ENCODE measurements at regions not wholly inside any gene's neighbourhood (a gene's known extent, or its start where the extent isn't known, plus 50 kb on each side); places are given as distances from the start of the nearest gene placed in this dataset.

DNA sequence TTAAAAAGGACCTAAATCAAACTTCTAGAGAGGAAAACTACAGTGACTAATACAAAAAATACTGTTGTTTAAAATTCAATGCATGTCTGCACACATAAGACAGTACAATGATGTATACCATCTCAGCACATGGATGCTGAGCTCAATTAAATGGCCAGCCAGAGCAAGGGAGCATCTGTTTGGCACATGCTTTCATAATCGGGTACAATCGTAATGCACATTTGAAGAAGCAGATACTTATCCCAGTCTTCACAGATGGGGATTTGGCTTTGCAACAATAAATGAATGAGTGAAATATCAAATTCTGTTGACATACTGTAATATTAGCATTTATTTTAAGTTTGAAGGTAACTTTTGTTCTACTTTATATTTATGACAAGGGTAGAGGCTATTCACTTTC is 187.8 kb downstream of the CRPPA start:
- Histone ChIP-seq H3K9me3 (ENCODE audit: control insufficient read depth, insufficient read depth, low read length) (peaks cover 5% of the 10 kb centered on the region), H3K27ac (ENCODE audit: insufficient read depth, low read length) (no peak overlapping the region), H2BK15ac (ENCODE audit: low read depth, low read length) (no peak overlapping the region), H3K4ac (ENCODE audit: low read depth, low read length) (no peak overlapping the region), H3K27me3 (ENCODE audit: control insufficient read depth, insufficient read depth, low read length) (no peaks in the 10 kb centered on the region), H2AK9ac (replicated peaks; ENCODE audit: low read depth, low read length, poor library complexity) (no peak overlapping the region), H4K91ac (ENCODE audit: insufficient read depth, low read depth, low read length) (no peak overlapping the region), H3K4me1 (ENCODE audit: control insufficient read depth, insufficient read depth, low read length) (no peaks in the 10 kb centered on the region), H3K14ac (replicated peaks; ENCODE audit: low read depth, low read length) (no peak overlapping the region), H2BK5ac (ENCODE audit: low read depth, low read length, poor library complexity, severe bottlenecking) (no peak overlapping the region), H3K4me3 (ENCODE audit: insufficient read depth, low read depth, low read length) (no peak overlapping the region), H3K23ac (ENCODE audit: low read depth, low read length) (no peak overlapping the region), H3K56ac (ENCODE audit: extremely low read depth, insufficient read depth, low read length) (no peak overlapping the region), H4K5ac (ENCODE audit: low read depth, low read length) (no peak overlapping the region), H3K18ac (ENCODE audit: low read depth, low read length) (no peak overlapping the region), H2AK5ac (ENCODE audit: low read depth, low read length) (no peak overlapping the region), H3K79me1 (ENCODE audit: low read depth in 1 of 2, low read length in 2 of 2) (no peaks in the 10 kb centered on the region), H2BK120ac (ENCODE audit: low read depth, low read length) (no peak overlapping the region), H3K36me3 (ENCODE audit: control insufficient read depth, insufficient read depth, low read length) (no peaks in the 10 kb centered on the region), H2AFZ (replicated peaks; ENCODE audit: low read length, poor library complexity) (no peak overlapping the region), H3K4me2 (ENCODE audit: low read depth, low read length) (no peak overlapping the region), H2BK20ac (ENCODE audit: low read depth, low read length) (no peak overlapping the region), H4K20me1 (ENCODE audit: insufficient read depth, low read length) (no peaks in the 10 kb centered on the region), H4K8ac (ENCODE audit: low read depth in 2 of 2, low read length in 2 of 2) (no peak overlapping the region), H3K9me1 (ENCODE audit: insufficient read depth, low read length) (no peaks in the 10 kb centered on the region), H3K9ac (ENCODE audit: low read depth, low read length) (no peak overlapping the region)
- DNase-seq, result no peak
- POLR2A ChIA-PET (ENCODE audit: unreplicated experiment), result no interaction called here
- dilution Hi-C loops (cut with HindIII; ENCODE audit: low sequenced_read_pairs, unreplicated experiment), result no loop called here
- intact Hi-C loops (cut with micrococcal nuclease), result no loop called here
- no TSS peak for BruUV-seq (replicated peaks)
- 60% methylated on average over 1 of the region's 2 CpGs; no CpG with 5 or more reads in 1 of the 2 experiments for WGBS, 2 experiments (ENCODE audit: extremely low coverage in 2 of 2, insufficient read length in 1 of 2)
- no peak for TF ChIP-seq SMC3 (IDR thresholded peaks at IDR 0.05; ENCODE audit: low read depth, low read length)
- TF ChIP-seq CEBPB (IDR thresholded peaks at IDR 0.05; ENCODE audit: low read depth, low read length), result no peak
- TF ChIP-seq FOS (IDR thresholded peaks at IDR 0.05; ENCODE audit: low read depth, low read length), result no peak
- no peak for TF ChIP-seq CHD1 (IDR thresholded peaks at IDR 0.05; ENCODE audit: low read depth, low read length)
- no peak for TF ChIP-seq MAFK (IDR thresholded peaks at IDR 0.05; ENCODE audit: low read depth, low read length)
- no peak for TF ChIP-seq RAD21 (IDR thresholded peaks at IDR 0.05; ENCODE audit: low read length)
- TF ChIP-seq BHLHE40 (IDR thresholded peaks at IDR 0.05; ENCODE audit: low read depth, low read length), result no peak
- TF ChIP-seq RCOR1 (IDR thresholded peaks at IDR 0.05; ENCODE audit: insufficient replicate concordance, low read length), result no peak
- TF ChIP-seq NFE2L2 (IDR thresholded peaks at IDR 0.05; ENCODE audit: low read depth, low read length), result no peak
- TF ChIP-seq, protein P1, sequence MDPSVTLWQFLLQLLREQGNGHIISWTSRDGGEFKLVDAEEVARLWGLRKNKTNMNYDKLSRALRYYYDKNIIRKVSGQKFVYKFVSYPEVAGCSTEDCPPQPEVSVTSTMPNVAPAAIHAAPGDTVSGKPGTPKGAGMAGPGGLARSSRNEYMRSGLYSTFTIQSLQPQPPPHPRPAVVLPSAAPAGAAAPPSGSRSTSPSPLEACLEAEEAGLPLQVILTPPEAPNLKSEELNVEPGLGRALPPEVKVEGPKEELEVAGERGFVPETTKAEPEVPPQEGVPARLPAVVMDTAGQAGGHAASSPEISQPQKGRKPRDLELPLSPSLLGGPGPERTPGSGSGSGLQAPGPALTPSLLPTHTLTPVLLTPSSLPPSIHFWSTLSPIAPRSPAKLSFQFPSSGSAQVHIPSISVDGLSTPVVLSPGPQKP (IDR thresholded peaks at IDR 0.05; ENCODE audit: borderline replicate concordance, low read depth, low read length), result no peak
- TF ChIP-seq POLR2A (IDR thresholded peaks at IDR 0.05; ENCODE audit: low read depth, low read length), result no peak
- no peak for TF ChIP-seq MXI1 (IDR thresholded peaks at IDR 0.05; ENCODE audit: borderline replicate concordance, low read depth, low read length)
- no peak for TF ChIP-seq MAZ (IDR thresholded peaks at IDR 0.05; ENCODE audit: borderline replicate concordance, low read depth, low read length)
- TF ChIP-seq, protein P2, sequence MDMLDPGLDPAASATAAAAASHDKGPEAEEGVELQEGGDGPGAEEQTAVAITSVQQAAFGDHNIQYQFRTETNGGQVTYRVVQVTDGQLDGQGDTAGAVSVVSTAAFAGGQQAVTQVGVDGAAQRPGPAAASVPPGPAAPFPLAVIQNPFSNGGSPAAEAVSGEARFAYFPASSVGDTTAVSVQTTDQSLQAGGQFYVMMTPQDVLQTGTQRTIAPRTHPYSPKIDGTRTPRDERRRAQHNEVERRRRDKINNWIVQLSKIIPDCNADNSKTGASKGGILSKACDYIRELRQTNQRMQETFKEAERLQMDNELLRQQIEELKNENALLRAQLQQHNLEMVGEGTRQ (IDR thresholded peaks at IDR 0.05; ENCODE audit: low read depth, low read length), result no peak
- TF ChIP-seq RFX5 (IDR thresholded peaks at IDR 0.05; ENCODE audit: low read depth, low read length), result no peak
- TF ChIP-seq, protein P3, sequence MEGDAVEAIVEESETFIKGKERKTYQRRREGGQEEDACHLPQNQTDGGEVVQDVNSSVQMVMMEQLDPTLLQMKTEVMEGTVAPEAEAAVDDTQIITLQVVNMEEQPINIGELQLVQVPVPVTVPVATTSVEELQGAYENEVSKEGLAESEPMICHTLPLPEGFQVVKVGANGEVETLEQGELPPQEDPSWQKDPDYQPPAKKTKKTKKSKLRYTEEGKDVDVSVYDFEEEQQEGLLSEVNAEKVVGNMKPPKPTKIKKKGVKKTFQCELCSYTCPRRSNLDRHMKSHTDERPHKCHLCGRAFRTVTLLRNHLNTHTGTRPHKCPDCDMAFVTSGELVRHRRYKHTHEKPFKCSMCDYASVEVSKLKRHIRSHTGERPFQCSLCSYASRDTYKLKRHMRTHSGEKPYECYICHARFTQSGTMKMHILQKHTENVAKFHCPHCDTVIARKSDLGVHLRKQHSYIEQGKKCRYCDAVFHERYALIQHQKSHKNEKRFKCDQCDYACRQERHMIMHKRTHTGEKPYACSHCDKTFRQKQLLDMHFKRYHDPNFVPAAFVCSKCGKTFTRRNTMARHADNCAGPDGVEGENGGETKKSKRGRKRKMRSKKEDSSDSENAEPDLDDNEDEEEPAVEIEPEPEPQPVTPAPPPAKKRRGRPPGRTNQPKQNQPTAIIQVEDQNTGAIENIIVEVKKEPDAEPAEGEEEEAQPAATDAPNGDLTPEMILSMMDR (conservative IDR thresholded peaks at IDR 0.05; ENCODE audit: low read depth, low read length), result no peak
- no peak for ATAC-seq (ENCODE audit: low read depth)
- in situ Hi-C loops (cut with MboI; ENCODE audit: low sequenced_read_pairs), result no loop called here
- CTCF ChIA-PET, result no interaction called here
